ENCODE measurements at regions not wholly inside any gene's neighbourhood (a gene's known extent, or its start where the extent isn't known, plus 50 kb on each side); places are given as distances from the start of the nearest gene placed in this dataset.

DNA sequence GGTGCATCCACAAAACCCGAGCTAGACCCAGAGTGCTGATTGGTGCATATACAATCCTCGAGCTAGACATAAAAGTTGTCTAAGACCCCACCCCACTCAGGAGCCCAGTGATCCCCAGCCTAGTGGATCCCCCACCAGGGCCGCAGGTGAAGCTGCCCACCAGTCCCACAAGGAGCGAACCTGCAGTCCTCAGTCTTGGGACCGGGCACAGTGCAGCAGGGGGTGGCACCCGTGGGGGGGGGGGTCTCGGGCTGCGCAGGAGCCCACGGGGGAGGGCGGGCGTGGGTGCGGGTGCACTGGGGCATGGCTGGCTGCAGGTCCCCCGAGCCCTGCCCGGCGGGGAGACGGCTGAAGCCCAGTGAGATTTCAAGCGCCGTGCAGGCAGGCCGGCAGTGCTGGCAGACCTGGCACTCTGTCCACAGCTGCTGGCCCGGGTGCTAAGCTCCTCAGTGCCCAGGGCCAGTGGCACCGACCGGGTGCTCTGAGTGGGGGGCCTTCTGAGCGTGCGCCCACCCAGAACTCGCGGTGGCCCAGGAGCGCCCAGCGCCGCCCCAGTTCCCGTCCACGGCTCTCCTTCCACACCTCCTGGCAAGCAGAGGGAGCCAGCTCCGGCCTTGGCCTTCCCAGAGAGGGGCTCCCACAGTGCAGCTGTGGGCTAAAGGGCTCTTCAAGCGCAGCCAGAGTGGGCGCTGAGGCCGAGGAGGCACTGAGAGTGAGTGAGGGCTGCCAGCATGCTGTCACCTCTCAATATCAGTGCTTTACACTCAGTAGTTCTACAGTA, 989.1 kb downstream of the FAM181B start:
- dilution Hi-C loops (cut with HindIII; ENCODE audit: low sequenced_read_pairs, unreplicated experiment), result no loop called here
- Histone ChIP-seq H3K56ac (ENCODE audit: extremely low read depth, insufficient read depth, low read length) (no peak overlapping the region), H3K18ac (ENCODE audit: low read depth, low read length) (no peak overlapping the region), H4K91ac (ENCODE audit: insufficient read depth, low read depth, low read length) (no peak overlapping the region), H3K4me1 (ENCODE audit: control insufficient read depth, insufficient read depth, low read length) (no peaks in the 10 kb centered on the region), H3K9me3 (ENCODE audit: control insufficient read depth, insufficient read depth, low read length) (0 out of 2 replicates have a peak, but pooled peaks cover 4% of the 10 kb centered on the region), H3K14ac (replicated peaks; ENCODE audit: low read depth, low read length) (no peak overlapping the region), H2BK120ac (ENCODE audit: low read depth, low read length) (no peak overlapping the region), H4K8ac (ENCODE audit: low read depth in 2 of 2, low read length in 2 of 2) (no peak overlapping the region), H3K4me2 (ENCODE audit: low read depth, low read length) (no peak overlapping the region), H2BK5ac (ENCODE audit: low read depth, low read length, poor library complexity, severe bottlenecking) (no peak overlapping the region), H2AK9ac (replicated peaks; ENCODE audit: low read depth, low read length, poor library complexity) (no peak overlapping the region), H3K27ac (ENCODE audit: insufficient read depth, low read length) (no peak overlapping the region), H3K4me3 (ENCODE audit: insufficient read depth, low read depth, low read length) (no peak overlapping the region), H3K9me1 (ENCODE audit: insufficient read depth, low read length) (no peaks in the 10 kb centered on the region), H3K36me3 (ENCODE audit: control insufficient read depth, insufficient read depth, low read length) (no peaks in the 10 kb centered on the region), H2BK15ac (ENCODE audit: low read depth, low read length) (no peak overlapping the region), H2AK5ac (ENCODE audit: low read depth, low read length) (no peak overlapping the region), H2AFZ (replicated peaks; ENCODE audit: low read length, poor library complexity) (no peak overlapping the region), H3K4ac (ENCODE audit: low read depth, low read length) (no peak overlapping the region), H4K5ac (ENCODE audit: low read depth, low read length) (no peak overlapping the region), H2BK20ac (ENCODE audit: low read depth, low read length) (no peak overlapping the region), H3K79me1 (ENCODE audit: low read depth in 1 of 2, low read length in 2 of 2) (no peaks in the 10 kb centered on the region), H3K27me3 (ENCODE audit: control insufficient read depth, insufficient read depth, low read length) (no peaks in the 10 kb centered on the region), H3K23ac (ENCODE audit: low read depth, low read length) (no peak overlapping the region), H4K20me1 (ENCODE audit: insufficient read depth, low read length) (no peaks in the 10 kb centered on the region), H3K9ac (ENCODE audit: low read depth, low read length) (no peak overlapping the region)
- no CpG with 5 or more reads among the region's 35 CpGs for WGBS, 2 experiments (ENCODE audit: extremely low coverage in 2 of 2, insufficient read length in 1 of 2)
- ChIA-PET CTCF (no interaction called here), POLR2A (ENCODE audit: unreplicated experiment) (no interaction called here)
- DNase-seq (no peak), ATAC-seq (ENCODE audit: low read depth) (no peak)
- in situ Hi-C loops (cut with MboI; ENCODE audit: low sequenced_read_pairs), result no loop called here
- intact Hi-C loops (cut with micrococcal nuclease), result no loop called here
- TF ChIP-seq CEBPB (IDR thresholded peaks at IDR 0.05; ENCODE audit: low read depth, low read length), result no peak
- no peak for TF ChIP-seq MAFK (IDR thresholded peaks at IDR 0.05; ENCODE audit: low read depth, low read length)
- BruUV-seq (replicated peaks), result no TSS peak
